K562 (cell line): ENCODE measurements at regions not wholly inside any gene's neighbourhood (a gene's known extent, or its start where the extent isn't known, plus 50 kb on each side); places are given as distances from the start of the nearest gene placed in this dataset.

Experiments
- ATAC-seq: fragments of 200-7000 bp; cut with Tn5 transposase; 3 replicates; pipeline ENCODE4 v1.9.1; 2020; ENCODE audit warnings: moderate library complexity
- BruUV-seq: library from RNA; stranded (reverse); fragments of 400-500 nt; replicated peaks from 2 replicates; lab custom pipeline; 2021; lab: Mats Ljungman, UMichigan
- CTCF ChIA-PET: fragments of 300-600 bp; formaldehyde crosslinking; extraction: SDS; loops from one replicate; lab custom pipeline; 2021; ENCODE audit warnings: low intra/inter-chr PET ratio; lab: Yijun Ruan, JAX
- POLR2A ChIA-PET: fragments of 300-600, 350-650 bp; sonication (Branson Sonifier 250); formaldehyde crosslinking; extraction: SDS; loops from one replicate; lab custom pipeline; 2021; ENCODE audit warnings: antibody characterized with exemption, inconsistent platforms; lab: Yijun Ruan, JAX
- DNase-seq, 4 experiments: peaks; one replicate each; pipeline versions ENCODE4 v3.0.0 to v3.0.0-alpha.2; 2011 to 2018; ENCODE audit warnings: low spot score in 3 of 4, mixed read lengths in 3 of 4; ENCODE audit errors: extremely low read depth in 1 of 4
- FAIRE-seq: peaks from 2 replicates; lab custom pipeline; 2011; peaks lifted over from hg19 to GRCh38; lab: Jason Lieb, UNC
- H2AFZ ChIP-seq: 2 replicates; pipeline ENCODE4 v1.6.0; 2011; ENCODE audit warnings: low read depth, low read length, control low read depth, inconsistent platforms
- H3K27ac ChIP-seq: fragments of 200-600 bp; 3 replicates; pipeline ENCODE4 v1.8.0; 2011; ENCODE audit warnings: low read depth, mild to moderate bottlenecking, control low read depth, inconsistent platforms, low read length, moderate library complexity, mixed read lengths; ENCODE audit errors: extremely low read depth
- H3K27me3 ChIP-seq, 2 experiments: fragments of 300-600 bp in 1 of 2; 2 replicates in 1 of 2; 3 replicates in 1 of 2; pipeline versions ENCODE4 v1.6.0 to v1.8.0; 2011; ENCODE audit warnings: inconsistent platforms in 2 of 2, low read length in 2 of 2, mild to moderate bottlenecking in 1 of 2, mixed read lengths in 1 of 2, moderate library complexity in 1 of 2; ENCODE audit not compliant: control insufficient read depth in 2 of 2, insufficient read depth in 2 of 2
- H3K36me3 ChIP-seq: fragments of 300-600 bp; 3 replicates; pipeline ENCODE4 v1.8.0; 2011; ENCODE audit warnings: mild to moderate bottlenecking, low read length, inconsistent platforms; ENCODE audit not compliant: control insufficient read depth, insufficient read depth
- H3K4me1 ChIP-seq, 2 experiments: fragments of 200-600 bp in 1 of 2; replicated peaks in 1 of 2; 2 replicates in 1 of 2; 3 replicates in 1 of 2; pipeline versions ENCODE4 v1.5.1 to v1.8.0; 2011; ENCODE audit warnings: inconsistent platforms in 2 of 2, low read length in 2 of 2, mild to moderate bottlenecking in 1 of 2, mixed read lengths in 1 of 2, moderate library complexity in 1 of 2; ENCODE audit not compliant: control insufficient read depth in 2 of 2, insufficient read depth in 2 of 2
- H3K4me2 ChIP-seq: 2 replicates; pipeline ENCODE4 v1.6.1; 2011; ENCODE audit warnings: low read length, control low read depth, inconsistent platforms, mixed read lengths; ENCODE audit not compliant: insufficient read depth
- H3K4me3 ChIP-seq: fragments of 200-600 bp; sonication (generic), shearing (Covaris generic); 2 replicates; pipeline ENCODE4 v1.5.1; 2016; ENCODE audit warnings: control low read depth, inconsistent platforms
- H3K79me2 ChIP-seq: fragments of 200-600 bp; 3 replicates; pipeline ENCODE4 v1.8.0; 2011; ENCODE audit warnings: low read length, inconsistent platforms; ENCODE audit not compliant: control insufficient read depth, insufficient read depth
- H3K9ac ChIP-seq, 2 experiments: 2 replicates each; pipeline versions ENCODE4 v1.6.0 to v1.6.1; 2011; ENCODE audit warnings: low read depth in 2 of 2, low read length in 2 of 2, control low read depth in 1 of 2, inconsistent platforms in 1 of 2, mild to moderate bottlenecking in 1 of 2, mixed read lengths in 1 of 2; ENCODE audit not compliant: insufficient read depth in 1 of 2
- H3K9me1 ChIP-seq: one replicate; pipeline ENCODE4 v1.6.0; 2011; ENCODE audit warnings: inconsistent platforms, mild to moderate bottlenecking, low read length, moderate library complexity; ENCODE audit not compliant: control insufficient read depth, insufficient read depth
- H3K9me3 ChIP-seq: replicated peaks from 2 replicates; pipeline ENCODE4 v1.5.1; 2011; ENCODE audit warnings: low read depth, low read length, inconsistent platforms; ENCODE audit not compliant: control insufficient read depth, insufficient read depth
- H4K20me1 ChIP-seq: replicated peaks from 2 replicates; pipeline ENCODE4 v1.6.1; 2011; ENCODE audit warnings: low read length, inconsistent platforms, mixed read lengths; ENCODE audit not compliant: control insufficient read depth, insufficient read depth
- BRF1 ChIP-seq: IDR thresholded peaks from 3 replicates; pipeline ENCODE4 v1.6.1; 2011; ENCODE audit warnings: borderline replicate concordance, mild to moderate bottlenecking; ENCODE audit not compliant: insufficient read length; ENCODE audit errors: extremely low read depth
- RAD51 ChIP-seq: fragments of 450-650 bp; IDR thresholded peaks from 2 replicates; pipeline ENCODE4 v1.7.1; 2016; ENCODE audit warnings: low read depth, mild to moderate bottlenecking, borderline replicate concordance
- TEAD2 ChIP-seq: fragments of 450-650 bp; IDR thresholded peaks from 2 replicates; pipeline ENCODE4 v1.6.1; 2016; ENCODE audit warnings: missing genetic modification characterization, control low read depth, missing compliant biosample characterization
- TFE3 ChIP-seq: fragments of 450-650 bp; formaldehyde crosslinking; IDR thresholded peaks from 2 replicates; pipeline ENCODE4 v1.4.0; 2020; ENCODE audit warnings: mild to moderate bottlenecking, mixed read lengths
- USF2 ChIP-seq: sonication (generic); formaldehyde crosslinking; IDR thresholded peaks from 2 replicates; pipeline ENCODE4 v1.5.0; 2020; ENCODE audit warnings: missing genetic modification reagents
- WGBS: fragments of 100-300 bp; shearing (Covaris generic); methylation state at CpG from one replicate; pipeline ENCODE4 v1.1.6; 2016; ENCODE audit warnings: low coverage, mixed read lengths; ENCODE audit not compliant: insufficient coverage; ENCODE audit errors: missing lambda C conversion rate; 5-methylcytosine and 5-hydroxymethylcytosine counted together
- in situ Hi-C: fragments of 300-500 bp; cut with MboI; formaldehyde crosslinking; loops from 4 replicates; pipeline ENCODE4 v1.15.0; 2018; ENCODE audit warnings: inconsistent platforms, mixed read lengths
- intact Hi-C: fragments of 100-400 bp; cut with micrococcal nuclease; formaldehyde crosslinking; loops from 2 replicates; pipeline ENCODE4 v1.14.2; 2022

GRCh38 chr9:120151149-120151548 lies 428.8 kb downstream of the CDK5RAP2 start (continued):
- no peak for TF ChIP-seq TEAD2 (tag)

- BruUV-seq: no TSS peak
- H3K79me2 ChIP-seq: no peaks in the 10 kb centered on the region
- no peak overlapping the region for H3K27ac ChIP-seq
- no peaks in the 10 kb centered on the region for H3K9me1 ChIP-seq
- H3K4me1 ChIP-seq: no peaks in the 10 kb centered on the region
- ChIA-PET POLR2A (interaction anchor here (0.6 kb wide), 1 partner anchor 233 kb away, joined by 3 read pairs; no protein-coding TSS in a partner anchor), CTCF (no interaction called here)
- H3K9me3 ChIP-seq: no peaks in the 10 kb centered on the region
- DNase-seq (no peak), FAIRE-seq (no peak), ATAC-seq (no peak)
- H3K9ac ChIP-seq: no peak overlapping the region
- TF ChIP-seq BRF1 (no peak), TFE3 (CRISPR knock-in tag) (peak; percentile 68), RAD51 (peak; percentile 56), USF2 (CRISPR knock-in tag) (peak; percentile 41)
- no peak overlapping the region for H2AFZ ChIP-seq
- H3K4me2 ChIP-seq: no peak overlapping the region
- no peaks in the 10 kb centered on the region for H3K27me3 ChIP-seq
- in situ Hi-C loops: no loop called here
- H3K4me3 ChIP-seq: no peak overlapping the region
- H4K20me1 ChIP-seq: no peaks in the 10 kb centered on the region
- WGBS: 0% methylated on average over 1 of the region's 1 CpG
- no peaks in the 10 kb centered on the region for H3K36me3 ChIP-seq
- intact Hi-C loops: no loop called here
Observed at GRCh38 chr9:120138955-120139354, 441.0 kb downstream of the CDK5RAP2 start.
